GM18507 (cell line): ENCODE measurements at regions not wholly inside any gene's neighbourhood (a gene's known extent, or its start where the extent isn't known, plus 50 kb on each side); places are given as distances from the start of the nearest gene placed in this dataset.
A peak's percentile ranks its signal among the peaks of the same experiment; 100 is the strongest.

Experiments
- DNase-seq: peaks from one replicate; pipeline ENCODE4 v3.0.0; 2011; ENCODE audit warnings: low read depth; ENCODE audit not compliant: insufficient read length; ENCODE audit errors: extremely low spot score
- FAIRE-seq: peaks from 2 replicates; lab custom pipeline; 2011; peaks lifted over from hg19 to GRCh38; lab: Jason Lieb, UNC

- peak; percentile 87 for FAIRE-seq
- DNase-seq, result peak; percentile 18
These were observed 193.6 kb upstream of the NUDT4 start for GRCh38 chr12:93183940-93184671.

- DNase-seq, result no peak
- FAIRE-seq, result no peak
These were observed 192.9 kb upstream of the NUDT4 start for GRCh38 chr12:93184672-93185368.

- FAIRE-seq (no peak), DNase-seq (no peak)
These were observed 192.4 kb upstream of the NUDT4 start for GRCh38 chr12:93185369-93185741.

GRCh38 chr12:93186131-93186530 is 191.6 kb upstream of the NUDT4 start:
- DNase-seq (no peak), FAIRE-seq (no peak)

- FAIRE-seq (no peak), DNase-seq (no peak)
These were observed 191.1 kb upstream of the NUDT4 start for GRCh38 chr12:93186621-93187020.

GRCh38 chr12:93191423-93191822 is 186.3 kb upstream of the NUDT4 start:
- FAIRE-seq (no peak), DNase-seq (no peak)

GRCh38 chr12:93191956-93192355 is 185.8 kb upstream of the NUDT4 start:
- FAIRE-seq, result no peak
- no peak for DNase-seq

- no peak for DNase-seq
- no peak for FAIRE-seq
These were observed 184.8 kb upstream of the NUDT4 start for GRCh38 chr12:93192878-93193277.

GRCh38 chr12:93195511-93195910 is 182.2 kb upstream of the NUDT4 start:
- FAIRE-seq, result no peak
- DNase-seq, result no peak

GRCh38 chr12:93197067-93197593 is 180.6 kb upstream of the NUDT4 start:
- FAIRE-seq (no peak), DNase-seq (no peak)

- FAIRE-seq, result no peak
These were observed 179.6 kb upstream of the NUDT4 start for GRCh38 chr12:93198086-93198485.

GRCh38 chr12:93199831-93200236 is 177.9 kb upstream of the NUDT4 start:
- no peak for FAIRE-seq

More at GRCh38 chr12:93198086-93198485, 179.6 kb upstream of the NUDT4 start:
- no peak for DNase-seq

GRCh38 chr12:93200291-93200917 is 177.3 kb upstream of the NUDT4 start:
- peak; percentile 9 for FAIRE-seq
- DNase-seq, result no peak

More at GRCh38 chr12:93199831-93200236, 177.9 kb upstream of the NUDT4 start:
- no peak for DNase-seq

GRCh38 chr12:93201990-93202389 is 175.7 kb upstream of the NUDT4 start:
- no peak for DNase-seq
- no peak for FAIRE-seq

GRCh38 chr12:93202688-93203087 is 175.0 kb upstream of the NUDT4 start:
- DNase-seq, result no peak
- FAIRE-seq, result no peak

- FAIRE-seq (no peak), DNase-seq (no peak)
These were observed 174.4 kb upstream of the NUDT4 start for GRCh38 chr12:93203361-93203760.

GRCh38 chr12:93204896-93205295 is 172.8 kb upstream of the NUDT4 start:
- FAIRE-seq (no peak), DNase-seq (no peak)

- no peak for FAIRE-seq
- DNase-seq, result no peak
These were observed 172.4 kb upstream of the NUDT4 start for GRCh38 chr12:93205361-93205760.

- no peak for DNase-seq
These were observed 169.7 kb upstream of the NUDT4 start for GRCh38 chr12:93208011-93208410.

GRCh38 chr12:93214523-93215289 is 163.0 kb upstream of the NUDT4 start:
- no peak for DNase-seq
- FAIRE-seq, result no peak

More at GRCh38 chr12:93208011-93208410, 169.7 kb upstream of the NUDT4 start:
- FAIRE-seq, result no peak
